ENCODE measurements at regions not wholly inside any gene's neighbourhood (a gene's known extent, or its start where the extent isn't known, plus 50 kb on each side); places are given as distances from the start of the nearest gene placed in this dataset.

- no peak for TF ChIP-seq ZNF23 (tag by site-specific recombination; IDR thresholded peaks at IDR 0.05; ENCODE audit: borderline replicate concordance)
- no peak for TF ChIP-seq ZNF335 (tag by site-specific recombination; conservative IDR thresholded peaks at IDR 0.05)
- no peak for TF ChIP-seq KLF8 (tag by site-specific recombination; IDR thresholded peaks at IDR 0.05)
- no peak for TF ChIP-seq ZNF311 (tag by site-specific recombination; IDR thresholded peaks at IDR 0.05; ENCODE audit: borderline replicate concordance)
- TF ChIP-seq ZNF707 (tag by site-specific recombination; IDR thresholded peaks at IDR 0.05): no peak
- no peak for TF ChIP-seq MZF1 (tag by site-specific recombination; IDR thresholded peaks at IDR 0.05; ENCODE audit: borderline replicate concordance)
- no peak for TF ChIP-seq ZNF776 (tag by site-specific recombination; IDR thresholded peaks at IDR 0.05; ENCODE audit: borderline replicate concordance)
- TF ChIP-seq, protein P1, sequence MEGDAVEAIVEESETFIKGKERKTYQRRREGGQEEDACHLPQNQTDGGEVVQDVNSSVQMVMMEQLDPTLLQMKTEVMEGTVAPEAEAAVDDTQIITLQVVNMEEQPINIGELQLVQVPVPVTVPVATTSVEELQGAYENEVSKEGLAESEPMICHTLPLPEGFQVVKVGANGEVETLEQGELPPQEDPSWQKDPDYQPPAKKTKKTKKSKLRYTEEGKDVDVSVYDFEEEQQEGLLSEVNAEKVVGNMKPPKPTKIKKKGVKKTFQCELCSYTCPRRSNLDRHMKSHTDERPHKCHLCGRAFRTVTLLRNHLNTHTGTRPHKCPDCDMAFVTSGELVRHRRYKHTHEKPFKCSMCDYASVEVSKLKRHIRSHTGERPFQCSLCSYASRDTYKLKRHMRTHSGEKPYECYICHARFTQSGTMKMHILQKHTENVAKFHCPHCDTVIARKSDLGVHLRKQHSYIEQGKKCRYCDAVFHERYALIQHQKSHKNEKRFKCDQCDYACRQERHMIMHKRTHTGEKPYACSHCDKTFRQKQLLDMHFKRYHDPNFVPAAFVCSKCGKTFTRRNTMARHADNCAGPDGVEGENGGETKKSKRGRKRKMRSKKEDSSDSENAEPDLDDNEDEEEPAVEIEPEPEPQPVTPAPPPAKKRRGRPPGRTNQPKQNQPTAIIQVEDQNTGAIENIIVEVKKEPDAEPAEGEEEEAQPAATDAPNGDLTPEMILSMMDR (tag by site-specific recombination; IDR thresholded peaks at IDR 0.05): no peak
- no peak for TF ChIP-seq ZBTB26 (tag by site-specific recombination; optimal IDR thresholded peaks at IDR 0.05)
These were observed 120.9 kb upstream of the LHX1 start for GRCh38 chr17:36816214-36816906.

All from HEK293 (cell line).